ENCODE measurements at regions not wholly inside any gene's neighbourhood (a gene's known extent, or its start where the extent isn't known, plus 50 kb on each side); places are given as distances from the start of the nearest gene placed in this dataset.
"Not testable (repeated sequence)": the region's sequence is repeated elsewhere in the genome, so short reads cannot be mapped to it uniquely, and the experiment has no call there.

DNA sequence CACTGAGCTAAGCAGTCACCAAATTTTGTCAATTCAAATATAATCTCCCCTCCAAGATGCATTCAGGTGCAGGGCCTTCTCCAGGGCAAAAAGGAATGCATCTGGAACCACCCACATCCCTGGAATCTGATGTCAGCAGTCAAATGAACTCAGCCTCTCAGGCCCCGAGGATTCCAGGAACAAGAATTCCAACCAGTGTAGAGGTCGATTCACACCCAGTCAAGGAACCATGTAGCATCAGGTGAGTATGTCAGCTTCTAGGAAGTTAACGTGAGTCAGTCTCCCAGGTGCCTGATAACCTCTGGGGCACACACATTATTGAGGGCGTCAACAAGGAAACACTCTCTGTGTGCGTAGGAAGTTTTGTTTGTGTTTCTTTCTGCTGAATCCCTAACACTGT lies 122.2 kb upstream of the VOPP1 start:
- not testable (repeated sequence) for H3K4me1 ChIP-seq (ENCODE audit: control insufficient read depth in 5 of 5, insufficient read depth in 5 of 5, low read length in 5 of 5); H3K27ac ChIP-seq (ENCODE audit: low read depth in 1 of 2, low read length in 1 of 2); H3K4me3 ChIP-seq; H3K9me3 ChIP-seq (ENCODE audit: control insufficient read depth in 4 of 4, insufficient read depth in 3 of 4, low read length in 3 of 4); DNase-seq; H3K36me3 ChIP-seq (ENCODE audit: control insufficient read depth in 4 of 4, insufficient read depth in 4 of 4, low read length in 4 of 4); H3K27me3 ChIP-seq (ENCODE audit: control insufficient read depth in 3 of 3, insufficient read depth in 3 of 3, low read length in 2 of 3); H3K9ac ChIP-seq (ENCODE audit: insufficient read depth in 1 of 2, low read length in 2 of 2)
- ATAC-seq (ENCODE audit: insufficient read depth, low FRiP score): peak; percentile 34
- WGBS, 2 donors: 56 to 67% methylated on average over 5 of the region's 5 CpGs

DNA sequence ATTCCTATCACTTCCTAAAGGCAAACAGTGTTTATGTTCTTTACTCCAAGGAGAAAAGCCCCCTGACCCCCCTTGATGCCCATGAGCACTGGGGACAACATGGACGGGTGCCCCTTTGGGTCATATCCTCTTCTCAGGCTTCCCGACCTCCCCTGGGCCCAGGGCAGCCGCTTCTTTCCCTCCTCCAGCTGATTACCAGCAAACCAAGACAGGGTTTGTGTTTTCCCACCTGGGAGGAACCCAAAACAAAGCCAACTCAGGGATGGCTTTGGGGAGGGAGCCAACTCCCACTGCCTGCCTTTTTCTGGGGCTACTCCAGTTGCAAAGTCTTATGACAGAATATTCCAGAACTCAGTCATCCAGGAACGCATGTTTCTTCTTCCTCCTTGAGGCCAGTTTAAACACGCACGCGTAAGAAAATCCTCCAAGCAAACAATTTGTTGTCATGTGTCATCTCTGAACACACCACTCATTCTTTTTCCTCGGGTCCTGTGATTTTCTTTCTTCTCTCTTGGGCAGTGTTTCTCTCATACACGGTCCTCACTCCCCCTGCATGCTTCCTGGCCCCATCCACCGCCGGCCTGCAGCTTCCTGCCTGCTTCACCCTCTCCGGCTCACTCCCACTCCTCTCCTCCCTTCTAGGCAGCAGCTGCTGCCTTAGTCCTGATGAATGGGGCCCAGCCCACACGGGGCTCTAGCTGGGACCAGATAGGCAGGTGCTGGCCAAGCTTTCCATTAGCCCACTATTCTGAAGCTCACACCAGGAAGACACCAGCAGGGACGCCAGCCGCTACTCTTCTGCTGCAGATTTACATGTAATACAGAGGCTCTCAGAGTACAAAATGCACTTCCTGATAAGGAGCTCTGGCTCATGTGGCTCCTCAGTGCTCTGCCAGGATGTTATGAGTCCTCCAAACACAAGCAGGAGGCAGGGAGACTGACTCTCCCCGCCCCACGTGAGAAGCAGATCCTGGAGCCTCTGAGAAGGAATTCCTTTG lies 116.7 kb upstream of the VOPP1 start:
- H3K27ac ChIP-seq (ENCODE audit: low read depth in 1 of 2, low read length in 1 of 2): peak overlapping the region; percentile 62 to 67
- not testable (repeated sequence) for ATAC-seq (ENCODE audit: insufficient read depth, low FRiP score); H3K9ac ChIP-seq (ENCODE audit: insufficient read depth in 1 of 2, low read length in 2 of 2); H3K4me3 ChIP-seq; H3K27me3 ChIP-seq (ENCODE audit: control insufficient read depth in 3 of 3, insufficient read depth in 3 of 3, low read length in 2 of 3); H3K36me3 ChIP-seq (ENCODE audit: control insufficient read depth in 4 of 4, insufficient read depth in 4 of 4, low read length in 4 of 4); H3K9me3 ChIP-seq (ENCODE audit: control insufficient read depth in 4 of 4, insufficient read depth in 3 of 4, low read length in 3 of 4)
- DNase-seq: peak; percentile 30 to 73 (median 42)
- H3K4me1 ChIP-seq (ENCODE audit: control insufficient read depth in 5 of 5, insufficient read depth in 5 of 5, low read length in 5 of 5): peaks cover 0 to 13% (median 0%) of the 10 kb centered on the region in 5 donors
- WGBS, 2 donors: 26 to 36% methylated on average over 16 to 17 of the region's 17 CpGs

DNA sequence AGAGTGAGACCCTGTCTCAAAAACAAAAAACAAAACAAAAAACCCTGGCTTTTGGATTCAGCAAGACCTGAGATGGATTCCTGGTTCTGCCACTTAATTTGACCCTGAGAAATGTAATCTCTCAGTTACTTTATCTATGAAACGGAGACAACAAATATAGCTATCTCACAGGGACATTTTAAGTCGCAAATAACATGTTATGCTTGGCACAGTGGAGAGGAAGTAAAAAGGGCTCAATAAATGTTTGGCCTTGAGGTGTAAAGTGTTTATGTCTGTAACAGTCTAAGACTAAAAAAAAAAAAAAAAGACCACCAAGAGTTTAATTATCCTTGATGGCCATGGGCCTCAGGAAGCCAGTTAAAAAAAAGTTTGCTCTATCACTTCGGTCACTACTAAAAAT lies 116.0 kb upstream of the VOPP1 start:
- Histone ChIP-seq H3K27ac (ENCODE audit: low read depth in 1 of 2, low read length in 1 of 2) (peak overlapping the region in 1 of 2 donors; percentile 62), H3K4me1 (ENCODE audit: control insufficient read depth in 5 of 5, insufficient read depth in 5 of 5, low read length in 5 of 5) (peaks cover 0 to 13% (median 0%) of the 10 kb centered on the region in 5 donors)
- DNase-seq: peak in 2 of 3 donors; percentile 48 to 57
- H3K9me3 ChIP-seq (ENCODE audit: control insufficient read depth in 4 of 4, insufficient read depth in 3 of 4, low read length in 3 of 4); H3K36me3 ChIP-seq (ENCODE audit: control insufficient read depth in 4 of 4, insufficient read depth in 4 of 4, low read length in 4 of 4); H3K27me3 ChIP-seq (ENCODE audit: control insufficient read depth in 3 of 3, insufficient read depth in 3 of 3, low read length in 2 of 3); H3K9ac ChIP-seq (ENCODE audit: insufficient read depth in 1 of 2, low read length in 2 of 2); ATAC-seq (ENCODE audit: insufficient read depth, low FRiP score); H3K4me3 ChIP-seq: not testable (repeated sequence)
- WGBS, 2 donors: 42 to 61% methylated on average over 3 of the region's 3 CpGs

DNA sequence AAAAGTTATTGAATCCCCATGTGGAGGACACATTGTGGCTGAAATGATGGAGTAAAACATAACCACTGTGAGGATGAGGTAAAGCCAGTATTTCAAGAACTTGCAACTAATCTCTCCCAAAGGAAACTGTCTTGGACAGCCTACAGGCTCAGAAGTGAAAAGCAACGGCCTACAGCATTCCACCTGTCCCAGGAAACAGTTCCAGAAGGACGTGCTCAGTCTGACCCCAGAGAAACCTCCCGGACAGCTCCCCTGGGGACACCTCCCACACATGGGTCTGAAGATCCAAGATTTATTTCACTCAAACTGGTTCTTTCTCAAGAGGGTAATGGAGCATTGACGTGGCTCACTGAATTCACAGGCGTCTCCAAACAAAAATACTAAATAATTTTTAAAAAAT lies 115.0 kb upstream of the VOPP1 start:
- not testable (repeated sequence) for H3K27me3 ChIP-seq (ENCODE audit: control insufficient read depth in 3 of 3, insufficient read depth in 3 of 3, low read length in 2 of 3); H3K36me3 ChIP-seq (ENCODE audit: control insufficient read depth in 4 of 4, insufficient read depth in 4 of 4, low read length in 4 of 4); ATAC-seq (ENCODE audit: insufficient read depth, low FRiP score); H3K4me3 ChIP-seq; H3K27ac ChIP-seq (ENCODE audit: low read depth in 1 of 2, low read length in 1 of 2); DNase-seq; H3K9me3 ChIP-seq (ENCODE audit: control insufficient read depth in 4 of 4, insufficient read depth in 3 of 4, low read length in 3 of 4); H3K9ac ChIP-seq (ENCODE audit: insufficient read depth in 1 of 2, low read length in 2 of 2)
- WGBS, 2 donors: 87 to 94% methylated on average over 2 of the region's 5 CpGs
- H3K4me1 ChIP-seq (ENCODE audit: control insufficient read depth in 5 of 5, insufficient read depth in 5 of 5, low read length in 5 of 5): peaks cover 0 to 13% (median 0%) of the 10 kb centered on the region in 5 donors

DNA sequence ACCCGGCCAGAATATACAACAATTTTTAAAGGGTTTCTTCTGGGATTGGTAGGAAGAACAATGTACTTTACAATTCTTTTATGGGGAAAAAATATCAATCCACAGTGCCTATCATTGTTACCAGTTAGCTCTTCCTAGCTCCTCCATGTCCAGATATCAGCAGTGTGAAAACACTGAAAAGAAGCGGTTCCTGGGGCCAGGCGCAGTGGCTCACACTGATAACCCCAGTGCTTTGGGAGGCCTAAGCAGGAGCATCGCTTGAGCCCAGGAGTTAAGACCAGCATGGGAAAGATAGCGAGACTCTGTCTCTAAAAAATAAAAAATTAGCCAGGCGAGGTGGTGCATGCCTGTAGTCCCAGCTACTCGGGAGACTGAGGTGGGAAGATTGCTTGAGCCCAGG lies 114.5 kb upstream of the VOPP1 start:
- H3K9ac ChIP-seq (ENCODE audit: insufficient read depth in 1 of 2, low read length in 2 of 2); DNase-seq; ATAC-seq (ENCODE audit: insufficient read depth, low FRiP score); H3K27ac ChIP-seq (ENCODE audit: low read depth in 1 of 2, low read length in 1 of 2); H3K4me3 ChIP-seq; H3K9me3 ChIP-seq (ENCODE audit: control insufficient read depth in 4 of 4, insufficient read depth in 3 of 4, low read length in 3 of 4); H3K27me3 ChIP-seq (ENCODE audit: control insufficient read depth in 3 of 3, insufficient read depth in 3 of 3, low read length in 2 of 3); H3K36me3 ChIP-seq (ENCODE audit: control insufficient read depth in 4 of 4, insufficient read depth in 4 of 4, low read length in 4 of 4): not testable (repeated sequence)
- WGBS, 2 donors: 95 to 96% methylated on average over 6 to 7 of the region's 7 CpGs
- peaks cover 0 to 13% (median 0%) of the 10 kb centered on the region in 5 donors for H3K4me1 ChIP-seq (ENCODE audit: control insufficient read depth in 5 of 5, insufficient read depth in 5 of 5, low read length in 5 of 5)

DNA sequence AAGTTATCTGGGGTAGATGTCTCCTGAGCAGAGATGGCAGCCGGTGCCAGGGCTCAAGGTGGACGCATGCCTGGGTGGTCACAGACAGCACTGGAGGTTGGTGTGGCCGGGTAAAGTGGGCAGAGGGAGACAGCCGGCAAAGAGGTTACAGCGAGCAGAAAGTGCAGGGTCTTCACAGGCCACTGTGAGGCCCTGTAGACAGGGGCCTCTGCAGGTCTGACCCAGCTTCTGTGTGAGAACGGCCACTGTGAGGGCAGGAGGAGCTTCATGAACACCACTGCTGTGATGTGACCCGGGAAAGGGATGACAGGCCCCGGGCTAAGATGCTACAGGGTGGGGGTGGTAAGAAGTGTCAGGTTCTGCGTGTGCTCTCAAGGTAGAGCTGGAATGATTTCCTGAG lies 111.2 kb upstream of the VOPP1 start:
- H3K27me3 ChIP-seq (ENCODE audit: control insufficient read depth in 3 of 3, insufficient read depth in 3 of 3, low read length in 2 of 3); DNase-seq; H3K27ac ChIP-seq (ENCODE audit: low read depth in 1 of 2, low read length in 1 of 2); H3K4me3 ChIP-seq; H3K9me3 ChIP-seq (ENCODE audit: control insufficient read depth in 4 of 4, insufficient read depth in 3 of 4, low read length in 3 of 4); H3K4me1 ChIP-seq (ENCODE audit: control insufficient read depth in 5 of 5, insufficient read depth in 5 of 5, low read length in 5 of 5); H3K36me3 ChIP-seq (ENCODE audit: control insufficient read depth in 4 of 4, insufficient read depth in 4 of 4, low read length in 4 of 4); ATAC-seq (ENCODE audit: insufficient read depth, low FRiP score); H3K9ac ChIP-seq (ENCODE audit: insufficient read depth in 1 of 2, low read length in 2 of 2): not testable (repeated sequence)
- 86 to 87% methylated on average over 9 of the region's 9 CpGs for WGBS, 2 donors

DNA sequence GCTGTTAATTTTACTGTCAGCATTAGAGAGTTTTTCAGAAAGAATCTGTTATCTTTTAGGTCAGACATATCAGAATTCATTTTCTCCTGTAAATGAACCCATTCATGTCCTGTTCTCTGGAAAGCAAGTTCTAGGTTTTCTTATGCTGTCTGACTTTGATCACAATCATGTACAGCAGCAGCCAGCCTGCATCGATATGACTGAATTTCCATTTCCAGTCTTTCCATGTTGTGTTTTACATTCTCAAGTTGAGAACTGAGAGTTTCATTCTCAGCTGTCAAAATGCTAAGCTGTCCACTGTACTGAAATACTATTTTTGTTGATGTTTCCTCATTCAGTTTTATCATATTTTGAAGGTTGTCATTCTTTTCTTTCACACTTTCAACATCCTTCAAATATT lies 103.3 kb upstream of the VOPP1 start:
- not testable (repeated sequence) for DNase-seq; H3K4me1 ChIP-seq (ENCODE audit: control insufficient read depth in 5 of 5, insufficient read depth in 5 of 5, low read length in 5 of 5); H3K9me3 ChIP-seq (ENCODE audit: control insufficient read depth in 4 of 4, insufficient read depth in 3 of 4, low read length in 3 of 4); H3K9ac ChIP-seq (ENCODE audit: insufficient read depth in 1 of 2, low read length in 2 of 2); H3K27ac ChIP-seq (ENCODE audit: low read depth in 1 of 2, low read length in 1 of 2); H3K36me3 ChIP-seq (ENCODE audit: control insufficient read depth in 4 of 4, insufficient read depth in 4 of 4, low read length in 4 of 4); H3K27me3 ChIP-seq (ENCODE audit: control insufficient read depth in 3 of 3, insufficient read depth in 3 of 3, low read length in 2 of 3); H3K4me3 ChIP-seq; ATAC-seq (ENCODE audit: insufficient read depth, low FRiP score)
- WGBS, 2 donors: 89 to 100% methylated on average over 1 of the region's 1 CpG

DNA sequence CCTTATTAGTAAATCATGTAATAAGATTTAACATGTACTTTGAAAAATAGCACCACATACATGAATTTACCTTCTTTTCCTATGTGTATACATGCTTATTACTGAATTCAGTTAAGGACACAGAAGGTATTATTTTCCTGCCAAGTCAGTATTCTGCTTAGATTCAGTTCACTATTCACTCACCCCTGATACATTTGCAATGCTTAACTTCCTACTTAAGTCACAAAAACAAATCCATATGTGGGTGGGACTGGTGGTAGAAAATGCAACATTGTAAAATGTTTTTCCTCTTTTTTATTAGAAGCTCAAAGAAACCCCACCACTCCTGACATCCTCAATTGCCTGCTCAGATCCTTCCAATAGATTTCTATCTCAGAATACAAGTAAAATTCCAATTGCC lies 101.2 kb upstream of the VOPP1 start:
- not testable (repeated sequence) for H3K36me3 ChIP-seq (ENCODE audit: control insufficient read depth in 4 of 4, insufficient read depth in 4 of 4, low read length in 4 of 4); H3K27me3 ChIP-seq (ENCODE audit: control insufficient read depth in 3 of 3, insufficient read depth in 3 of 3, low read length in 2 of 3); H3K27ac ChIP-seq (ENCODE audit: low read depth in 1 of 2, low read length in 1 of 2); H3K9ac ChIP-seq (ENCODE audit: insufficient read depth in 1 of 2, low read length in 2 of 2); DNase-seq; H3K4me3 ChIP-seq; ATAC-seq (ENCODE audit: insufficient read depth, low FRiP score); H3K4me1 ChIP-seq (ENCODE audit: control insufficient read depth in 5 of 5, insufficient read depth in 5 of 5, low read length in 5 of 5); H3K9me3 ChIP-seq (ENCODE audit: control insufficient read depth in 4 of 4, insufficient read depth in 3 of 4, low read length in 3 of 4)
